NCI-H1694 (cell line): ENCODE measurements at regions not wholly inside any gene's neighbourhood (a gene's known extent, or its start where the extent isn't known, plus 50 kb on each side); places are given as distances from the start of the nearest gene placed in this dataset.

ENCODE experiments used
- DNase-seq: peaks from one replicate; lab custom pipeline; 2025; lab: John Stamatoyannopoulos, UW

DNA sequence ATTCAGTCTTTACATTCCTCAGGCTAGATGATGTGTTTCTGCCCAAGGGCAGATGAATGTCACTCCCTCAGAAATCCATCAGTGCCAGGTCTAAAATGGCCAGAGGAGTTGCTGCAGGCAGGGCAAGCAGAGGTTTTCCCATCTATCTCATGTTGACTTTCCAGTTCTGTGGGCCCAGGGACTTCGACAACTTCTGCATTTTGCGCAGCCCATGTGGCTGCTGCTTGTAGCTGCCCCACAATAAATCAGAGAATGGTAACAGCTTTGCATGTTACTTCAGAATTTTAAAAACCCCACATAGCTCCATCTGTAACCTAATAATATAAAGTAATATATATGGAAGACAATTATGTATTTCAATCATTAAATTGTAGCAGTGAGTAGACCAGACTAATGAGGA, 1367.7 kb upstream of the AGA start:
- no peak for DNase-seq

DNA sequence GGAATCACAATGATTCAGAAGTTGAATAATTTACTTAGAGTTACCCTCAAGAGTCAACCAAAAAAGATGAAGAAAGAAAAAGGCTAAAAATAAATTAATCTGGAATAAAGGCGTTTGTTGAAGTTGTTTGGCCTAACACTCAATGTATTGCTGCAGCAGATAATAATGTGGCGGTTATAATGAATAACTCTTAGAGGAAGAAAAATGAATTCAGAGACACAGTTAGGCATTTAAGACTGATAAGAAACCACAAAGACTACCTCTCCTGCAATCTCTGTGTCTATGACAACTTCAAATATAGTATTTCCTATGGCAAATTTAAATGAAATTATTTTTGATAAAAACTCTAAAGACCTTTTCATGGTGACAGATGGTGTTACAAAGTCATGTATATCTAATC, 1369.1 kb upstream of the AGA start:
- DNase-seq, result no peak

DNA sequence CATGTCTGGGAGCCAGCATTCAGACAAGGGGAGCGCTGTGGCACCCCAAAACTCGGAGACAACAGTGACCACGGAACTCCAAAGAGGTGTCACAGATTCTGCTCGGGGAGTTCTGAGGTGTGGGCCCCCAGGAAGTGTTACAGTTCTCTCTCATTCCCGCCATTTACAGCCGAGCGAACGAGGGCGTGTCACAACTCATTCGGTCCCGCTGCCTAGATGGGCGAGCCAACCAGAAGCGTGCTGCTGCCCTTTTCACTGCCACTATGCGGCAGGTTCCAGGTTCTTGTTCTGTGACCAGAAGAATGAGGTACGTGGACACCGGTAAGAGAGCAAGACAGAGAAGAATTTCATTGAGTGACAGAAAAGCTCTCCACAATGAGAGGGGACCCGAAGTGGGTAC, 1370.6 kb upstream of the AGA start:
- no peak for DNase-seq

DNA sequence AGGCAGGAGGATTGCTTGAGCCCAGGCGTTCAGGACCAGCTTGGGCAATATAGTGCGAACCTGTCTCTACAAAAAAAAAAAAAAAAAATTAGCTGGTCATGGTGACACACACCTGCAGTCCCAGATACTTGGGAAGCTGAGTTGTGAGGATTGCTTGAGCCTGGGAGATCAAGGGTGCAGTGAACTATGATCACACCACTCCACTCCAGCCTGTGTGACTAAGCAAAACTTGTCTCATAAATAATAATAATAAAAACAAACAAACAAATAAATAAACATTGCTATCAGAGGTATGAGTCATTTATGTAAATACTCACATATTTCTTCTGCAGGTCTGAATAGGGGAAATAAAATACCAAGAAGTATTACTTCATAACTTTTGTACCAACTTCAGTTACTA, 1372.7 kb upstream of the AGA start:
- no peak for DNase-seq

DNA sequence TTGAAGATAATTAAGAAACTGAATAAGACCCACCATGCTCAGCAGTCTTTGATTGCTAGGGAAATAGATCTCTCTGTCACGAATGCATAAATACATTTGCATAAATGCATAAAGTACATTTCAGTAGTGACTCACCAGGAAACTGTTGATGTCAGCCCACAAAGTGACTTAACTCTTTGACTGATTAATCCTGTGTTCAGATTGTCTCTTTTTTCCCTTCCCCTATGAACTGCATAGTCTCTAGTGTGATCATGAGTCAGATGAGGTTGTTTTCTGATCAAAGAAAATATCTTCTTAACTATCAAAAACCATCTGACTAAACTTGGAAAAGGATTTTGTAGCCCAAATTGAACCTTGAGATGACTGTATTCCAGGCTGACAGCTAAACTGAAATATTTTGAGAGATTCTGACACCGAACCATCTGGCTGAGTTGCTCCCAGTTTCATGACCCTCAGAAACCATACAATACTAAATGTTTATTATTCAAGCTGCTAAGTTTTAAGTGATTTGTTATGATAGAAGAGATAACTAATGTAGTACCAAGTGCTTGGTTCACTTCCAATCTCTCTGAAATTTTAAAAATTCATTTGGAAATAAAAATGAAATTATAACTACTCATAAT, 1381.5 kb upstream of the AGA start:
- DNase-seq, result no peak

DNA sequence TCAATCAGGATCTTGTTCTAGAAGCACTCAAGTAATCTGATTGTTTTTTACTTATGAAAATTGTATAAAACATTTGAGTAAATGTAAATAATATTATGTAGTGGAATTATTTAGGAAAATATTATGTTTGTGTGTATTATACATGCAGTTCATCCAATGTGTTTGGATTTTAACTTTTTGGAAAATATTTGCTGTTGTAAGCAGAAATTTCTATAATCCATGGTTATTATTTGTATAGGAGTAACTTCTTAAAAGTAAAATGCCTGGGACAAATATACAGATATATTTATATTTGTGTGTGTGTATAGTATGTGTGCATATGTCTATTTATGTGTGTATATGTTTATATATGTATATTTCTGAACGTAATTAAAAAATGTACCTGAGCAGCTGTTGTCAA, 1394.6 kb upstream of the AGA start:
- DNase-seq, result no peak

DNA sequence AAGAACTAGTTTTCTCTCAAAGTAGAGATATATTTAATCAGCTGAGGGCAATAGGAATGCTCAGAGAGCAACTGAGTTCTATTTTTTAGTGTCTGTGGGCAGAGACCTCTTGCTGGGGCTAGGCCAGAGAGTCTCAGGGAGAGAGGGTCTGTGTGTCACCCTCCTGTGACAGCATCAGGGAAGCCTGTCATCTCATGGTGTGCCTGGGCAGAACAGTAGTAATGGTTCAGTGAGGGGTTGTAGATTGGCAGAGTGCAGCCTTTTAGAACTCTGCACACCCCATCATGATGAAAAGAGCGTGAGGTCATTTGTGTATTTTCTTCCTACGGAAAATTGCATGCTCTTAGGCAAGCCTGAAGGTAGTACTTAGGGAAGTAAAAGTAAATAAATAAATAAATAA, 1396.5 kb upstream of the AGA start:
- no peak for DNase-seq

DNA sequence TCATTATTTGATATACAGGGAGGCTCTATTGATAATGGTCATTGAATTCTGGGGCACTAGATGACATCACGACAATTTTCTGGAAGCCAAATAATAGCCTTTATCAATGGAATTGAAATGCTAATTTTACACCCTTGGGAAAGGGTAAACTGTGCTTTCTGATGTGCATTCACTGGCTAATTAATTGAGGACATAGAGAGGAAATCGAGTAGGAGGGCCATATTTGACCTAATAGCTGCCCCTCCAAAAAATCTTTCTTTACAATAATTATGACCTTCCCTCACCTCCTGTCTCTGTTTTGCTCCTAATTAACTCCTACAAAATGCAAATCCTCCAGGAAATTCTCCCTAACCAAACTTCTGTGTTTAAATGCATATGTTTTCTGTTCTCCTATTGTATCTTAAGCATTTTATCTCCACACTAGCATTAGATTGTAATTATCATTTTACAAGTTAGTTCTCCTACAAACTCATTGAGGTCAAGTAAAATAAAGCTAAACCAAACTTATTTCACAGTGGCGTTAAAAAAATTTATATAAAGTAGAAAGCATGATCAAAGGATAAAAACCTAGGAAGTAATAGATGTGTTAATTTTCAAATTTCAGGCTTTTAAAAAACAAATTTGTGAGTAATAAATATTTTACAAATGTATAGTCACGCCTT, 1414.0 kb upstream of the AGA start:
- DNase-seq, result no peak

DNA sequence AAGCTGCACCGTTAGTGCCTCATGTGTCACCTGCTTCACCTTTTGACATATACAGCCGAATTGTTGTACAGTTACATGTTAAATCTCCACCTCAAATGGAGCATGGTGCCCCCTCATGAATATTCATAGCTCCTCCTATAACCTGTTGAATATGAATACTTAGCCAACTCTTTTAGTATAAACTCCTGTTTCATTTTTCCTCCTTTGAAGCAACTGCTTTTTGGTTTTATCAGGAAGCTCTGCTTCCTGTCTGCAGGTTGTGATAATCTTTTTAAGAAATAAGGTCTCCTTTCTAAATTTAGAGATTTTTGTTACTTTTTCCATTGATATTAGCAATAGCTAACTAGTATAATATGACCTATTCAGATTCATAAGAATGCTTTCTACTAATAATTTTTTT, 1429.2 kb upstream of the AGA start:
- no peak for DNase-seq

DNA sequence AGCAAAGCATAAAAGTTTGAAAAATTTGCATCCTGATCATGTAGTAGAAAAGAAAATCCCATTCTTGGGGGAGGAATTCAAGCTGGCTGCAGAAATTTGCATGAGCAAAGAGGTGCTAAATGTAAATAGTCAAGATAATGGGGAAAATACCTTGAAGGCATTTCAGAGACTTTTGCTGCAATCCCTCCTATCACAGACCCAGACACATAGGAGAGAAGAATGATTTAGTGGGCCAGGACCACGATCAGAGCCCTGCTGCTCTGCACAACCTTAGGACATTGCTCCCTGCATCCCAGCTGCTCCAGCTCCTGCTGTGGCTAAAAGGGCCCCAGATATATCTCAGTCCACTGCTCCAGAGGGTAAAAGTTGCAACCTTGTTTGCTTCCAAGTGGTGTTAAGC, 1439.7 kb upstream of the AGA start:
- DNase-seq, result no peak

DNA sequence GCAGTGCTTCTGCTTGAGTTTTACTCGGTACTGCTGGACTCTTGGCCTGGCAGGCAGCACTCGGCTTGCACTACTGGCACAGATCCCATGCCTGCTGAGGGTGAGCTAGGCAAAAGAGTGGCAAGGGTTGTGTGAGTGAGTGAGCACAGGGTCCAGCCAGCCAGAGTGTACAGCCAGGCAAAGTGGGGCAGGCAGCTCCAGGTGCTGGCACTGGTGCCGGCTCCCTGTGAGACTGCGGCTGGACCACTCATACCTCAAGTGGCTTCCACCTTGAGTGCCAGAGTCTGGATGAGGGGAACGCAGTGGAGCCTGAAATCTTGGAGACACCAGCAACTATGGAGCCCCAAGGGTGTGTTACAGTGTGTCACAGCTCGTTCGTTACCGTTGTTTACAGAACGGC, 1451.9 kb upstream of the AGA start:
- DNase-seq, result no peak

DNA sequence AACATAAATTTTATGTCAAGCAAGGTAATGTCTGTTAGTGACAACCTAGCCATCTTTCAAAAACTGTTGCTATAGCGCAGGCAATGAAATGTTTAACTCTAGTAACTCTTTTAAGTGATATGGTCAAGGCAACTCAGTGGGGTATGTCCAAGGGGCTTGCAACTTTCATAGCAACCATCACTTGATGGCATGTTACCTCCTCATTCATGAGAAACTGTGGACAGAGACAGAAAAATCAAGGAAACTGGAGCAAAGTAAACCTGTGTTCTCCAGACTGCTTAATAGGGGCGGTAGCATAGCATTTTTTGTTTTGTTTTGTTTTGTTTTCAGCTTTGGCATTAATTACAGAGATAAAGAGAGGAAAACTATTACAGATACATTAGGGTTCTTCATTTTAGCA, 1456.8 kb upstream of the AGA start:
- DNase-seq, result no peak

DNA sequence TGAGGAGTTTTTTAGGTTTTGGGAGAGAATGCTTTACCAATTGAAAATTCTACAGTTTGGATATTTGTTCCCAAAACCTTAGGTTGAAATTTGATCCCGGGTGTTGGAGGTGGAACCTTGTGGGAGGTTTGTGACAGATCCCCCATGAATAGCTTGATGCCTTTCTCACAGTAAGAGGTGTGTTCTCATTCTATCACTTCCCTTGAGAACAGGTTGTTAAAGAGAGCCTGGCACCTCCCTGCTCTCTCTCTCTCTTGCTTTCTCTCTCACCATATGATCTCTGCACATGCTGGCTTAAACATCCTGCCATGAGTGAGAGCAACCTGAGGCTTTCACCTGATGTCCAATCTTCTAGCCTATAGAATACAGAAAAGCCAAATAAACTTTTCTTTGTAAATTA, 1475.5 kb upstream of the AGA start:
- DNase-seq, result no peak

DNA sequence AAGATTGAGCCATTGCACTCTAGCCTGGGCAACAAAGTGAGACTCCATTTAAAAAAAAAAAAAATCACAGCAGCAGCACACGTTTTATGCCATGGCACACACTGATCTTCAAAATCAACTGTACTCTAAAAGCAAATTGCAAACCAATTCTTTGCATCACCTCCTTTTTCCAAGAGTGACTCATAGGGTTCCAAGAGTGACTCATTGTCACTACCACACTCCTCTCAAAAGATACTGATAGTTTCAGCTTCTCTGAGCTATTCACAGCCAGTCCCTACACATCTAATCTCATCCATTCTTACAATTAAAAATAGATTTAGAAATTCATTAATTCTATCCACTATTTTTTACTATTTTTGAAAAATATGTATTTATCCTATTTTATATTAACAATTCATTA, 1494.9 kb upstream of the AGA start:
- no peak for DNase-seq

DNA sequence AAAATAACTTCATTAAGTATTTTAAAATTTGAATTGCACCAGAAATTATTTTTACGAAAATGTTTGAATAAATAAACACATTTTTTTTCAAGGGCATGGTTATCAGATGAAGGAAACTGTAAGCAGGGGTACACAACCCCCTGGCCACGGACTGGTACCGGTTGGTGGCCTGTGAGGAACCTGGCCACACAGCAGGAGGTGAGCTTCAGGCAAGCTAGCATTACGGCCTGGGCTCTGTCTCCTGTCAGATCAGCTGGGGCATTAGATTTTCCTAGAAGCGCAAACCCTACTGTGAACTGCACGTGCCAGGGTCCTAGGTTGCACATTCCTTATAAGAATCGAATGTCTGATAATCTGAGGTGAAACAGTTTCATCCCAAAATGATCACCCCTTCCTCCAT, 1499.7 kb upstream of the AGA start:
- DNase-seq, result no peak

DNA sequence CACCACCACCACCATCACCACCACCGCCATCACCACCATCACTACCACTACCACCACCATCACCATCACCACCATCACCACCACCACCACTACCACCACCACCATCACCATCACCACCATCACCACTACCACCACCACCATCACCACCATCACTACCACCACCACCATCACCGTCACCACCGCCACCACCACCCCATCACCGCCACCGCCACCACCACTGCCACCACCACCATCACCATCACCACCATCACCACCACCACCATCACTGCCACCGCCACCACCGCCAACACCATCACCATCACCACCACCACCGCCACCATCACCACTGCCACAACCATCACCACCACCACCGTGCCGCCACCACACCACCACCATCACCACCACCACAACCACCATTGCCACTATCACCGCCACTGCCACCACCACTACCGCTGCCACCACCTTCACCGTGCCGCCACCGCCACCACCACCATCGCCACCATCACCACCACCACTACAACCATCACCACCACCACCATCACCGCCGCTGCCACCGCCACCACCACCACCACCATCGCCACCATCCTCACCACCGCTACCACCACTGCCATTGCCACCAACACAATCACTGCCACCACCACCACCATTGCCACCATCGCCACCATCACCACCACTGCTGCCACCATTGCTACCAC, 1511.3 kb upstream of the AGA start:
- no peak for DNase-seq

DNA sequence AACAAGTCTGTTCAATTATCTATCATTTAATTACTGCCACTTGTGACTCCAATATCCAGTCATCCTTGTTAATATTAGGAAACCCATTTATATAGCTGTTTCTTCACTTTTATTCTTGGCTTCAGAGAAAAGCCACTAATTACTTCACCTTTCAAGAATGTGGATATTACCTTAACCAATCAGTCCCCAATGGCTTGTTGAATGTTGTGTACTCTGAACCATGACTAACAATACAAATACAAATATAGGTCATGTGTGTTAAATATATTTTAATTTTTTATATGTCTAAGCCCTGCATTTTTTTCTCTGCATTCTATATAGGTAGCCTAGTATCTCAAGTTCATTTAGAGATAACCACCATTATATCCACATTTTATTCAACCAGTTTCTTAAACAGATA, 1513.4 kb upstream of the AGA start:
- DNase-seq, result no peak

DNA sequence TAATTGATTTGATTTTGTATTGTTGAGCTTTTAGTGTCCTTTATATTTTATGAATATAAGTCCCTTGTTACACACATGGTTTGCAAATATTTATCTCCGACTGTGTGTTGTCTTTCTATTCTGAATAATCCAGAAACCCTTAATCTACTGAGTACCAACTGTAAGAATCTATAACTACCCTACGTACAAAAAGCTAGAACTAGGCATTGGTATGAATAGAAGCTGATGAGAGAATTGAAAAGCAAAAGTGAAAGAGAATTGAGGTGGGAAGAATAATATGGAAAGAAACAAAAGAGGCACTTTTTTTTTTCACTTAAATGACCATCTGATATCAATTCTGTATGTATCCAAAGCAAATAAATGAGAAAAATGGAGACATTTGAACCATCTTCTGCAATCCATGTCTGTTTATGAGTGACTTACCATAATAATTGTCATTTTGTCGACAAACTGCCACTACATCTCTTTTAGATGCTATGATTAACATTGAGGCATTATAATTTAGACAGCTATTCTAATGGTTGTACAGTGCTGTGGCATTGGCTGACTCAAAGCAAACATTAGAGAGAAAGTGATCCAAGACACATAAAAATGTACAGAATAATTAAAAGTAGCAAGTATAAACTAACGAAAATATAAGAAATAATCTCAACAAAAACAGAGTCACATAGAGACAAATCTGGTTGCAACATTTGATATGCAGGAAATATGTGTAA, 1516.6 kb upstream of the AGA start:
- no peak for DNase-seq

DNA sequence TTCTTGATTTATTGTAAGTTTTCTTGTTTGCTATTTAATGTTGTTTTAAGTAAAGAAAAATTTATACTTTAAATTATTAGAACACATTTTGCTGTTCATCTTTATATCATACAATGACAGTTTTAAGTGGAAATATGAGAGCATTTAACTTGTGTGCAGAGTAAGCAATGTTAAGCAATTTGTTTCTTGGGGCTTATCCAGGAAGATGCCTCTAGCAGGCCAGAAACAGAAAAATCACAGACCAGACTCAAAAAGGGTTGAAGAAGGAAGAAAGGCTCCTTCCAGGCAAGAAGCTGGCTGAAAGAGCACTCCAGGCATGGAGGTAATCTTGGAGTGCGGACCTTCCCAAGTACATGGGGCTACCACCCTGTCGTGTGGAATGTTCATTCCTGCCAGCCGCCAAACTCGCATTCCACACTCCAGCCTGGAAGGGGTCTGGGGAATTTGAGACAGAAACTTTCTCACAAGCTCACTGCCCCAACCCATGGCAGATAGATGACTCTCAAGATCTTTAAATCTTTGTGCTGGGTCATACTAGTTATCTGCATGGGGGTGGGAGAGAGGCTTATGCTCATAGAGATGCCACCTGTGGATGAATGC, 1521.3 kb upstream of the AGA start:
- no peak for DNase-seq

DNA sequence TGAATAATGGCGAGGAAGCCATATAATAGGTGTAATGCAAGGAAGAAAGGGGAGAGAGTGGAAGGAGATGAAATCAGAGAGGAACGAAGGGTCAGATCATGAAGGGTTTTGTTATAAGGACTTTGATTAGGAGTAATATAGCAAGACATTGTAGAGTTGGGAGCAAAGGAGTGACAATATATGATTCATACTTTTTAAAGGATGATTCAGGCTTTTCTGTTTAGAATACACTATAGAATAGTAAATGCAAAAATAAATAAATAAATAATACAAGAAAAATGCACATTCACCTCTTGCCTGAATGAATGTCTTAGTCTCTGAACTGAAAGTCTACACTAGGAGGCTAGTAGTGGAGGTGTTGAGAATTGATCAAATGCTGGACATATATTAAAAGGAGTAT, 1524.4 kb upstream of the AGA start:
- DNase-seq, result no peak

DNA sequence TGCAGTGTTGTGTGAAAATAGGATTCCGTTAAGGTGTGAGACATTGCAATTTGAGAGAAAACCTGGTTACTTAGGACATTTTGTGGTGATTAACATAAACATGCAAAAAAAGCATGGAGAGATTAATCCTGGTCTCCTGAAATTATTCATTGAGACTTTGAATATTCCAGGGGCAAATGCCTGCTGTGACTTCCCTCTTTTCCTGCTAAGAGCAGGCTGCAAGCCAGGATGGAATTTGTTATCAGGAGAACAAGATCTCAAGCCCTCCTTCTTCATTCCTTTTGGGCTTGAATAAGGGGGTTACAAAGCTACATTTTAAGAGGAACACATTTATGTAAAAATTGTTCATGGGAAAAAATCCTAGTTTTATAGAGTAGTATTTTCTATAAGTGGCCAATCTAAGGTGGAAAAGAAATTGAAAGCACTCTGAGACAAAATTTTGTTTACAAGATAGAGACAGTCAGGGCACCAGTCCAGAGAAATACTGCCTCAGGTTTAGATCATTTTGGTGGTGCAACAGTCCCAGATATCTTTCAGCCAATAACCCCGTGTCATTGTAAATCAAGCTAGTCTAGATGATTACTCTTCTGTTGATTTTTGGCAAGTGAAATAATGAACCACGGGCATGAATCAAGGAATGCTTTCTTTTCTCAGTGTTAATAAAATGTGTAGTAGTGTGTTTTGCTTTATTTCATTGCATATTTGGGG, 1528.3 kb upstream of the AGA start:
- DNase-seq, result no peak

DNA sequence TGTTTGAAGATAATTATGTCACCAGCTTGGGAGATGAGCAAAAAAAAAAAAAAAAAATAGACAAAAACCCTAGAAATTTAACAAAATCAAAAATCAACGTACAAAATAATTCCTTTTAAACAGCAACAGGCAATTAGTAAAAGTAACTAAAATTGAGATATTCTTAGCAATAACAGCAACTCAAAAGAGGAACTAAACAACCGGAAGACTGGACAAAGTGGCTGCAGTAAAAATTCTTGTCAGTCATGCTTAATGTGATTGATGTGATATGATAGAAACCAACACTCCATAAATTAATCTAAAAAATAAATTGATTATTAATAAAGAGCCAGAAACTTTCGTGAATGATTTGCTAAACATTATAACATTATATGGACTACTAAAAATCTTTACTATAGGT, 1534.6 kb upstream of the AGA start:
- no peak for DNase-seq
